ENCODE measurements at regions not wholly inside any gene's neighbourhood (a gene's known extent, or its start where the extent isn't known, plus 50 kb on each side); places are given as distances from the start of the nearest gene placed in this dataset.

DNA sequence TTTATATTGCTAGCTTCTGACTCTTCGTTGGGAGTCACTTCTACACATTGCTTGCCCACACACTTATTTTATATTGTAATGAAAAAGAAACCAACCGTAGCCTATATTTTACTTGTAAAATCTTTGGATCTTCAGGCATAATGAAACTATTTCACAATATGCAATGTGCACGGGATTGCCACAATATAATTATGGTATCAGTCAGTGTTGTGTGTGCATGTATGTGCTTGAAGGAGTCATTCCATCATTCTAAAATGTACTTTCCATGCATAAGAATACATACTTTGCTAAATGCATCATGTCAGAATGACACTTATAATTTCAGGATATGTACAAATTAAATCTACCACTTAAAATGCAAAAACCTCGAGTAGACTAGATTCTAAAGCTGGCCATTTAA lies 64.0 kb upstream of the TLE4 start:
- Mint-ChIP-seq H3K27me3 (ENCODE audit: unreplicated experiment) (no peaks in the 10 kb centered on the region), H3K27ac (ENCODE audit: unreplicated experiment) (no peak overlapping the region), H3K9me3 (ENCODE audit: low read depth, unreplicated experiment) (peaks cover 5% of the 10 kb centered on the region), H3K36me3 (ENCODE audit: insufficient read depth, unreplicated experiment) (no peaks in the 10 kb centered on the region), H3K4me1 (ENCODE audit: low read depth, unreplicated experiment) (no peaks in the 10 kb centered on the region), H3K4me3 (ENCODE audit: low read depth, unreplicated experiment) (no peak overlapping the region)
- TF ChIP-seq, protein P1, sequence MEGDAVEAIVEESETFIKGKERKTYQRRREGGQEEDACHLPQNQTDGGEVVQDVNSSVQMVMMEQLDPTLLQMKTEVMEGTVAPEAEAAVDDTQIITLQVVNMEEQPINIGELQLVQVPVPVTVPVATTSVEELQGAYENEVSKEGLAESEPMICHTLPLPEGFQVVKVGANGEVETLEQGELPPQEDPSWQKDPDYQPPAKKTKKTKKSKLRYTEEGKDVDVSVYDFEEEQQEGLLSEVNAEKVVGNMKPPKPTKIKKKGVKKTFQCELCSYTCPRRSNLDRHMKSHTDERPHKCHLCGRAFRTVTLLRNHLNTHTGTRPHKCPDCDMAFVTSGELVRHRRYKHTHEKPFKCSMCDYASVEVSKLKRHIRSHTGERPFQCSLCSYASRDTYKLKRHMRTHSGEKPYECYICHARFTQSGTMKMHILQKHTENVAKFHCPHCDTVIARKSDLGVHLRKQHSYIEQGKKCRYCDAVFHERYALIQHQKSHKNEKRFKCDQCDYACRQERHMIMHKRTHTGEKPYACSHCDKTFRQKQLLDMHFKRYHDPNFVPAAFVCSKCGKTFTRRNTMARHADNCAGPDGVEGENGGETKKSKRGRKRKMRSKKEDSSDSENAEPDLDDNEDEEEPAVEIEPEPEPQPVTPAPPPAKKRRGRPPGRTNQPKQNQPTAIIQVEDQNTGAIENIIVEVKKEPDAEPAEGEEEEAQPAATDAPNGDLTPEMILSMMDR (IDR thresholded peaks at IDR 0.05; ENCODE audit: unreplicated experiment): no peak
- no TSS peak for BruUV-seq (replicated peaks)
- CTCF ChIA-PET: no interaction called here
- intact Hi-C loops (cut with micrococcal nuclease; ENCODE audit: unreplicated experiment): no loop called here
- DNase-seq: no peak

DNA sequence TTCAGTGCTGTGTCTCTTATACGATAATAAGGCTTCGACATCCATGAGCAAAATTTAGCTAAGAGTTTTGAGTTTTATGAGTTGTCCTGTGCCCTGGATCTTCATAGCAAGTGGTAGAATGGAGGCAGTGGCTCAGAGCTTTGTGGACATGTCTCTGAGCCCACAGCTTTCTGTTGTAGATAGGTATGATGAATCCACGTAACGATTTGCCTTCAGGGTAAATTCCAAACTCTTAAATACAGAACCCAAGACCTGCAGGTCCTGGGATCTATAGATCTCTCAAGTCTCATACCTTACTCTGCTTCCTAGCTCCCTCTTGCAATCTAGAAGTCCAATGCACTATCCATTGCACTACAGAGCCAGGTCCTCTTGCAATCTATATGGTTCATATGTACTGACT lies 59.5 kb upstream of the TLE4 start:
- no peak overlapping the region for H3K27ac Mint-ChIP-seq (ENCODE audit: unreplicated experiment)
- BruUV-seq (replicated peaks): no TSS peak
- no peaks in the 10 kb centered on the region for H3K36me3 Mint-ChIP-seq (ENCODE audit: insufficient read depth, unreplicated experiment)
- TF ChIP-seq, protein P1 (IDR thresholded peaks at IDR 0.05; ENCODE audit: unreplicated experiment): no peak
- no peak overlapping the region for H3K4me3 Mint-ChIP-seq (ENCODE audit: low read depth, unreplicated experiment)
- H3K27me3 Mint-ChIP-seq (ENCODE audit: unreplicated experiment): no peaks in the 10 kb centered on the region
- no peaks in the 10 kb centered on the region for H3K4me1 Mint-ChIP-seq (ENCODE audit: low read depth, unreplicated experiment)
- DNase-seq: no peak
- H3K9me3 Mint-ChIP-seq (ENCODE audit: low read depth, unreplicated experiment): peaks cover 2% of the 10 kb centered on the region
- CTCF ChIA-PET: no interaction called here
- intact Hi-C loops (cut with micrococcal nuclease; ENCODE audit: unreplicated experiment): no loop called here
